Lower leg skin (tissue), 4 donors: ENCODE measurements at regions not wholly inside any gene's neighbourhood (a gene's known extent, or its start where the extent isn't known, plus 50 kb on each side); places are given as distances from the start of the nearest gene placed in this dataset.

Experiments
- DNase-seq, 2 donors: peaks; one replicate each; pipeline ENCODE4 v3.0.0-alpha.2; 2019; ENCODE audit warnings: low spot score in 2 of 2
- H3K4me3 ChIP-seq: fragments of 200-600 bp; sonication (generic); 2 replicates; pipeline ENCODE4 v1.5.1; 2017; ENCODE audit warnings: mild to moderate bottlenecking, low read depth; ENCODE audit not compliant: poor library complexity, severe bottlenecking
- CTCF ChIP-seq, 3 donors: fragments of 450-650 bp; IDR thresholded peaks; one replicate each; pipeline ENCODE4 v1.5.1; 2016; ENCODE audit warnings: antibody characterized with exemption in 3 of 3, mild to moderate bottlenecking in 3 of 3, moderate library complexity in 2 of 3
- POLR2A ChIP-seq, 2 donors: fragments of 450-650 bp; IDR thresholded peaks; one replicate each; pipeline ENCODE4 v1.6.1; 2016 to 2017; ENCODE audit warnings: antibody characterized with exemption in 2 of 2, mild to moderate bottlenecking in 1 of 2, moderate library complexity in 1 of 2
- WGBS, 2 donors: methylation state at CpG; one replicate each; pipeline ENCODE4 v1.1.5; 2018; 5-methylcytosine and 5-hydroxymethylcytosine counted together
- intact Hi-C: fragments of 100-400 bp; cut with DNase I; formaldehyde crosslinking; loops from one replicate; pipeline ENCODE4 v1.15.0; 2023; ENCODE audit warnings: low total_unique reads

GRCh38 chr7:142542105-142542504 lies 207.2 kb upstream of the PRSS1 start:
- DNase-seq = no peak
- 75 to 82% methylated on average over 1 of the region's 1 CpG for WGBS, 2 donors

GRCh38 chr7:142540371-142540770 lies 208.9 kb upstream of the PRSS1 start:
- intact Hi-C loops = no loop called here
- 88 to 93% methylated on average over 2 of the region's 2 CpGs for WGBS, 2 donors
- no peak for DNase-seq

More at GRCh38 chr7:142542105-142542504, 207.2 kb upstream of the PRSS1 start:
- TF ChIP-seq CTCF (IDR thresholded peaks at IDR 0.05) (no peak), POLR2A (IDR thresholded peaks at IDR 0.05) (no peak)
- intact Hi-C loops = no loop called here
- H3K4me3 ChIP-seq = no peak overlapping the region

GRCh38 chr7:142539901-142540300 lies 209.4 kb upstream of the PRSS1 start:
- intact Hi-C loops = no loop called here
- no peak for TF ChIP-seq POLR2A (IDR thresholded peaks at IDR 0.05)
- no peak for TF ChIP-seq CTCF (IDR thresholded peaks at IDR 0.05)
- WGBS, 2 donors = 33 to 46% methylated on average over 1 of the region's 1 CpG
- no peak for DNase-seq
- H3K4me3 ChIP-seq = no peak overlapping the region

More at GRCh38 chr7:142540371-142540770, 208.9 kb upstream of the PRSS1 start:
- H3K4me3 ChIP-seq = no peak overlapping the region
- TF ChIP-seq POLR2A (IDR thresholded peaks at IDR 0.05) = no peak
- TF ChIP-seq CTCF (IDR thresholded peaks at IDR 0.05) = no peak

- intact Hi-C loops = no loop called here
- 76 to 100% methylated on average over 1 of the region's 1 CpG for WGBS, 2 donors
- no peak for DNase-seq
- H3K4me3 ChIP-seq = no peak overlapping the region
- TF ChIP-seq CTCF (IDR thresholded peaks at IDR 0.05) (no peak), POLR2A (IDR thresholded peaks at IDR 0.05) (no peak)
Measured at GRCh38 chr7:142537760-142538159, 211.5 kb upstream of the PRSS1 start.

GRCh38 chr7:142535123-142535779 lies 214.0 kb upstream of the PRSS1 start:
- DNase-seq = no peak
- intact Hi-C loops = no loop called here
- 5 to 7% methylated on average over 7 of the region's 7 CpGs for WGBS, 2 donors

More at GRCh38 chr7:142535123-142535779, 214.0 kb upstream of the PRSS1 start:
- no peak overlapping the region for H3K4me3 ChIP-seq
- TF ChIP-seq POLR2A (IDR thresholded peaks at IDR 0.05) (no peak), CTCF (IDR thresholded peaks at IDR 0.05) (no peak)
